GM12878 (cell line): ENCODE measurements at regions not wholly inside any gene's neighbourhood (a gene's known extent, or its start where the extent isn't known, plus 50 kb on each side); places are given as distances from the start of the nearest gene placed in this dataset.

Experiments
- ATAC-seq: fragments of 200-7000 bp; cut with Tn5 transposase; 3 replicates; pipeline ENCODE4 v1.9.1; 2020; ENCODE audit warnings: mild to moderate bottlenecking, moderate library complexity
- BruUV-seq: library from RNA; stranded (reverse); fragments of 400-500 nt; replicated peaks from 2 replicates; lab custom pipeline; 2021; lab: Mats Ljungman, UMichigan
- CTCF ChIA-PET: fragments of 300-600 bp; sonication (Branson Sonifier 250); formaldehyde crosslinking; extraction: SDS; loops from one replicate; lab custom pipeline; 2021; ENCODE audit warnings: inconsistent platforms; lab: Yijun Ruan, JAX
- POLR2A ChIA-PET: fragments of 350-600 bp; formaldehyde crosslinking; extraction: SDS; loops from one replicate; lab custom pipeline; 2021; ENCODE audit warnings: inconsistent platforms; lab: Charles Lee
- RAD21 ChIA-PET: fragments of 300-600 bp; sonication (Branson Sonifier 250); formaldehyde crosslinking; loops from one replicate; lab custom pipeline; 2023; ENCODE audit warnings: antibody characterized with exemption; ENCODE audit not compliant: unreplicated experiment; lab: Charles Lee
- SMC1A ChIA-PET: fragments of 300-600 bp; sonication (Branson Sonifier 250); formaldehyde crosslinking; loops from one replicate; lab custom pipeline; 2023; ENCODE audit not compliant: unreplicated experiment, uncharacterized antibody; lab: Charles Lee
- DNase-seq: peaks from one replicate; pipeline ENCODE4 v3.0.0-alpha.2; 2011; ENCODE audit warnings: low read depth, low spot score
- FAIRE-seq: peaks from 3 replicates; lab custom pipeline; 2011; peaks lifted over from hg19 to GRCh38; lab: Jason Lieb, UNC
- H2AFZ ChIP-seq: 2 replicates; pipeline ENCODE4 v1.6.0; 2011; ENCODE audit warnings: low read depth, low read length, control low read depth; ENCODE audit not compliant: control insufficient read depth
- H3K27ac ChIP-seq: 2 replicates; pipeline ENCODE4 v1.5.1; 2011; ENCODE audit warnings: control low read depth; ENCODE audit not compliant: control insufficient read depth, insufficient read depth
- H3K27me3 ChIP-seq, 2 experiments: replicated peaks in 1 of 2; 2 replicates each; pipeline versions ENCODE4 v1.6.0 to v1.6.1; 2011; ENCODE audit warnings: low read length in 1 of 2; ENCODE audit not compliant: control insufficient read depth in 2 of 2, insufficient read depth in 2 of 2
- H3K36me3 ChIP-seq, 2 experiments: 2 replicates each; pipeline ENCODE4 v1.5.1; 2011; ENCODE audit warnings: low read length in 1 of 2; ENCODE audit not compliant: control insufficient read depth in 2 of 2, insufficient read depth in 2 of 2
- H3K4me1 ChIP-seq: 2 replicates; pipeline ENCODE4 v1.6.1; 2011; ENCODE audit warnings: mild to moderate bottlenecking, low read length, moderate library complexity, mixed read lengths; ENCODE audit not compliant: control insufficient read depth, insufficient read depth
- H3K4me2 ChIP-seq: 2 replicates; pipeline ENCODE4 v1.6.0; 2011; ENCODE audit warnings: control low read depth; ENCODE audit not compliant: control insufficient read depth, insufficient read depth
- H3K4me3 ChIP-seq: fragments of 200-600 bp; sonication (generic); 2 replicates; pipeline ENCODE4 v1.5.1; 2016
- H3K79me2 ChIP-seq: 2 replicates; pipeline ENCODE4 v1.6.0; 2011; ENCODE audit warnings: low read length; ENCODE audit not compliant: control insufficient read depth, insufficient read depth
- H3K9ac ChIP-seq: 2 replicates; pipeline ENCODE4 v1.8.0; 2011; ENCODE audit warnings: low read length, control low read depth, mixed read lengths; ENCODE audit not compliant: control insufficient read depth, insufficient read depth
- H3K9me3 ChIP-seq: replicated peaks from 3 replicates; pipeline ENCODE4 v1.5.1; 2011; ENCODE audit warnings: mild to moderate bottlenecking, low read length; ENCODE audit not compliant: control insufficient read depth, insufficient read depth
- H4K20me1 ChIP-seq: 2 replicates; pipeline ENCODE4 v1.6.0; 2011; ENCODE audit not compliant: control insufficient read depth, insufficient read depth
- CBX3 ChIP-seq: fragments of 200-600 bp; sonication (generic); IDR thresholded peaks from 2 replicates; pipeline ENCODE4 v1.6.1; 2016; ENCODE audit warnings: low read depth, borderline replicate concordance
- EGR1 ChIP-seq, 2 experiments: IDR thresholded peaks; 1 replicate in 1 of 2; 2 replicates in 1 of 2; pipeline ENCODE4 v1.6.1; 2011 to 2012; ENCODE audit warnings: low read depth in 2 of 2, low read length in 2 of 2, borderline replicate concordance in 1 of 2, mild to moderate bottlenecking in 1 of 2, moderate library complexity in 1 of 2
- FOXK2 ChIP-seq: fragments of 450-650 bp; IDR thresholded peaks from 2 replicates; pipeline ENCODE4 v1.6.1; 2017; ENCODE audit warnings: mild to moderate bottlenecking, moderate library complexity
- HDAC6 ChIP-seq: fragments of 200-600 bp; sonication (generic); IDR thresholded peaks from one replicate; pipeline ENCODE4 v1.8.0; 2017; ENCODE audit warnings: antibody characterized with exemption; ENCODE audit not compliant: unreplicated experiment
- KAT2A ChIP-seq: conservative IDR thresholded peaks from 2 replicates; pipeline ENCODE4 v1.6.1; 2011; ENCODE audit warnings: low read depth, low read length; ENCODE audit not compliant: control insufficient read depth
- NR2F1 ChIP-seq: fragments of 450-650 bp; conservative IDR thresholded peaks from 2 replicates; pipeline ENCODE4 v1.6.1; 2017; ENCODE audit warnings: mild to moderate bottlenecking
- PBX3 ChIP-seq: IDR thresholded peaks from 2 replicates; pipeline ENCODE4 v1.6.1; 2011; ENCODE audit warnings: mild to moderate bottlenecking, low read depth, low read length, moderate library complexity; ENCODE audit not compliant: insufficient replicate concordance
- PKNOX1 ChIP-seq: fragments of 450-650 bp; IDR thresholded peaks from 2 replicates; pipeline ENCODE4 v1.6.1; 2016; ENCODE audit warnings: mild to moderate bottlenecking
- SUPT20H ChIP-seq: IDR thresholded peaks from 2 replicates; pipeline ENCODE4 v1.6.1; 2011; ENCODE audit warnings: low read depth, mild to moderate bottlenecking, low read length, moderate library complexity, borderline replicate concordance; ENCODE audit not compliant: control insufficient read depth
- WGBS: methylation state at CpG from one replicate; pipeline ENCODE4 v1.1.6; 2016; ENCODE audit warnings: low lambda C conversion rate; ENCODE audit not compliant: insufficient replicate concordance, insufficient coverage; ENCODE audit errors: missing lambda C conversion rate; 5-methylcytosine and 5-hydroxymethylcytosine counted together
- in situ Hi-C: fragments of 300-500 bp; cut with MboI; formaldehyde crosslinking; loops from 9 replicates; pipeline ENCODE4 v1.14.3; 2018; ENCODE audit warnings: mixed read lengths
- intact Hi-C: fragments of 100-400 bp; cut with micrococcal nuclease; formaldehyde crosslinking; loops from one replicate; pipeline ENCODE4 v1.14.2; 2022; ENCODE audit not compliant: unreplicated experiment

- no peak for TF ChIP-seq CBX3
- TF ChIP-seq NR2F1, result no peak
Measured at GRCh38 chr14:97395068-97395467, 597.9 kb downstream of the VRK1 start (continued).

GRCh38 chr14:97401714-97402113, 604.5 kb downstream of the VRK1 start:
- TF ChIP-seq FOXK2 (no peak), PKNOX1 (peak; percentile 89), SUPT20H (no peak), PBX3 (peak; percentile 30), HDAC6 (no peak), EGR1 (IDR thresholded peaks at IDR 0.05; ENCODE audit: borderline replicate concordance in 1 of 2, low read depth in 2 of 2, low read length in 2 of 2) (peak in 1 of 2 experiments; percentile 39; a peak in 1 of 3 replicates), KAT2A (no peak)
- RAD21 ChIA-PET, result interaction anchor here (0.8 to 1.8 kb wide), 7 partner anchors 15 to 102 kb away, joined by 3 to 10 read pairs (median 4); no protein-coding TSS in a partner anchor

More at GRCh38 chr14:97401714-97402113, 604.5 kb downstream of the VRK1 start:
- peaks cover 4% of the 10 kb centered on the region; the same call in 1 of the 2 replicates for H3K4me1 ChIP-seq
- no peaks in the 10 kb centered on the region; the same call in 2 of the 3 replicates for H3K9me3 ChIP-seq
- SMC1A ChIA-PET, result interaction anchor here (0.8 to 1.8 kb wide), 14 partner anchors 11 to 217 kb away, joined by 3 to 16 read pairs (median 3); no protein-coding TSS in a partner anchor
- POLR2A ChIA-PET, result interaction anchor here (0.5 to 1.6 kb wide), 8 partner anchors 8 to 1867 kb away, joined by 3 to 7 read pairs (median 4); no protein-coding TSS in a partner anchor
- ATAC-seq, result peak; percentile 39; the same call in 2 of the 3 replicates
- BruUV-seq, result no TSS peak
- no peaks in the 10 kb centered on the region for H3K36me3 ChIP-seq
- H3K27me3 ChIP-seq, result no peaks in the 10 kb centered on the region
- no peak for FAIRE-seq
- H2AFZ ChIP-seq, result no peak overlapping the region
- H3K4me3 ChIP-seq, result no peak overlapping the region
- in situ Hi-C loops, result no loop called here
- CTCF ChIA-PET, result interaction anchor here (0.5 to 1.1 kb wide), 7 partner anchors 13 to 1873 kb away, joined by 3 read pairs; no protein-coding TSS in a partner anchor
- H3K4me2 ChIP-seq, result no peak overlapping the region
- H3K79me2 ChIP-seq, result no peaks in the 10 kb centered on the region
- H4K20me1 ChIP-seq, result no peaks in the 10 kb centered on the region
- H3K9ac ChIP-seq, result no peak overlapping the region
- H3K27ac ChIP-seq, result no peak overlapping the region
- DNase-seq, result no peak
- intact Hi-C loops, result loop anchor here (10.0 kb wide), 1 partner anchor 217 kb away; no protein-coding TSS in a partner anchor
- 24% methylated on average over 7 of the region's 7 CpGs for WGBS
